ENCODE measurements at regions not wholly inside any gene's neighbourhood (a gene's known extent, or its start where the extent isn't known, plus 50 kb on each side); places are given as distances from the start of the nearest gene placed in this dataset.

- TF ChIP-seq CTCF (IDR thresholded peaks at IDR 0.05): no peak
- TF ChIP-seq EP300 (IDR thresholded peaks at IDR 0.05): no peak
- TF ChIP-seq ZSCAN20 (CRISPR knock-in tag; IDR thresholded peaks at IDR 0.05): no peak
Observed at GRCh38 chr2:12806549-12807242, 90.0 kb downstream of the TRIB2 start.

Data from A549 (cell line).